RWPE2 (cell line): ENCODE measurements at regions not wholly inside any gene's neighbourhood (a gene's known extent, or its start where the extent isn't known, plus 50 kb on each side); places are given as distances from the start of the nearest gene placed in this dataset.

Source experiments
- ATAC-seq: fragments of 200-7000 bp; cut with Tn5 transposase; 3 replicates; pipeline ENCODE4 v1.9.1; 2021; ENCODE audit warnings: low read depth
- DNase-seq: peaks from one replicate; pipeline ENCODE4 v3.0.0-alpha.2; 2020; ENCODE audit warnings: low spot score
- H3K27ac ChIP-seq: fragments of 450-650 bp; 2 replicates; pipeline ENCODE4 v1.5.1; 2017; ENCODE audit warnings: mild to moderate bottlenecking; ENCODE audit not compliant: poor library complexity, severe bottlenecking
- H3K27me3 ChIP-seq: fragments of 250-450 bp; sonication (Bioruptor Pico); 2 replicates; pipeline ENCODE4 v1.5.1; 2021; ENCODE audit warnings: mild to moderate bottlenecking, moderate library complexity; ENCODE audit not compliant: insufficient read depth, poor library complexity, severe bottlenecking
- H3K36me3 ChIP-seq: fragments of 250-450 bp; sonication (Bioruptor Pico); 2 replicates; pipeline ENCODE4 v1.5.1; 2020; ENCODE audit warnings: low read depth, mild to moderate bottlenecking, moderate library complexity
- H3K4me1 ChIP-seq: fragments of 250-450 bp; sonication (Bioruptor Pico); 2 replicates; pipeline ENCODE4 v1.5.1; 2021; ENCODE audit warnings: mild to moderate bottlenecking, moderate library complexity; ENCODE audit not compliant: insufficient read depth, poor library complexity, severe bottlenecking
- H3K4me3 ChIP-seq: fragments of 250-450 bp; sonication (Bioruptor Pico); 2 replicates; pipeline ENCODE4 v1.5.1; 2021; ENCODE audit warnings: mild to moderate bottlenecking, moderate library complexity; ENCODE audit not compliant: severe bottlenecking
- H3K9me3 ChIP-seq: fragments of 250-450 bp; sonication (Bioruptor Pico); 2 replicates; pipeline ENCODE4 v1.5.1; 2021; ENCODE audit warnings: mild to moderate bottlenecking, moderate library complexity; ENCODE audit not compliant: severe bottlenecking
- CTCF ChIP-seq: fragments of 450-650 bp; IDR thresholded peaks from one replicate; pipeline ENCODE4 v1.5.1; 2017; ENCODE audit warnings: mild to moderate bottlenecking, moderate library complexity; ENCODE audit not compliant: poor library complexity, severe bottlenecking

GRCh38 chr16:63192980-63193379 lies 1156.7 kb upstream of the CDH8 start:
- no peak for DNase-seq
- Histone ChIP-seq H3K27me3 (peaks cover 6% of the 10 kb centered on the region), H3K4me3 (no peak overlapping the region), H3K4me1 (no peaks in the 10 kb centered on the region), H3K9me3 (no peaks in the 10 kb centered on the region), H3K36me3 (no peaks in the 10 kb centered on the region), H3K27ac (no peak overlapping the region)
- ATAC-seq = no peak; the same call in 2 of the 3 replicates
- TF ChIP-seq CTCF = no peak

DNA sequence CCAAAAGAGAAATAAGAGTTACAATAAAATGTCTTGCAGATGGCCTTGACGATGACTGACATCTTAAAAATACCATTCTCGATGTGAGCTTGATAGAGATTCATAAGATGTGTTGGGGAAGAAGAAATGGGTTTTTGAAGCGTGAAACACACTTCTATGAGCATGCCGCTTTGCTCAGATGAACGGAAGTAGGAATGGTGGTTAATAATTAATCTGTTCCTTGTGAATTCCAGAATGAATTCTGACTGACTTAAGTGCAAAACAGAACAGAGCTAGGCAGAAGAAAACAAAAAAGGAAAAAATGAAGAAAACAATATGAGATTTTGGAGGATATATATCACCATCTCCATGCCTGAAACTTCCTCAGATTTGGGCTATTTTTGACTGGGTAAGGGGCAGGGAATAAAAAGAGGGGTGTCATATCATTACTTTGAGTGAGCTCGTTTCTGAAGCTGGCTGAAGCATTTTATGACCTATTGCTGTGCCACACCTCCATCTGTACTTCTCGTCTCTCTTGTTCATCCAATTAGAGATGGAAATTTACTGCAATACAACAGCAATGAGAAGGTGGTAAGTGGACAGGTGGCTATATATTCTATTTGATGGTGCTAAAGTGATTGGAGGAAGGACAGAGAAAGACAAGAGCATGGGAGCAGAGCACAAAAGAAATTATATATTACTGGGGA lies 1152.0 kb upstream of the CDH8 start:
- H3K4me1 ChIP-seq = no peaks in the 10 kb centered on the region
- no peak overlapping the region for H3K27ac ChIP-seq
- DNase-seq = no peak
- TF ChIP-seq CTCF = no peak
- no peak overlapping the region for H3K4me3 ChIP-seq
- no peaks in the 10 kb centered on the region for H3K36me3 ChIP-seq
- no peak for ATAC-seq
- H3K9me3 ChIP-seq = no peaks in the 10 kb centered on the region
- H3K27me3 ChIP-seq = peaks cover 6% of the 10 kb centered on the region

GRCh38 chr16:63187638-63188037 lies 1151.4 kb upstream of the CDH8 start:
- peaks cover 6% of the 10 kb centered on the region for H3K27me3 ChIP-seq
- H3K9me3 ChIP-seq = no peaks in the 10 kb centered on the region
- H3K4me3 ChIP-seq = no peak overlapping the region
- TF ChIP-seq CTCF = no peak
- H3K4me1 ChIP-seq = no peaks in the 10 kb centered on the region
- H3K27ac ChIP-seq = no peak overlapping the region
- ATAC-seq = no peak
- no peak for DNase-seq
- H3K36me3 ChIP-seq = no peaks in the 10 kb centered on the region

DNA sequence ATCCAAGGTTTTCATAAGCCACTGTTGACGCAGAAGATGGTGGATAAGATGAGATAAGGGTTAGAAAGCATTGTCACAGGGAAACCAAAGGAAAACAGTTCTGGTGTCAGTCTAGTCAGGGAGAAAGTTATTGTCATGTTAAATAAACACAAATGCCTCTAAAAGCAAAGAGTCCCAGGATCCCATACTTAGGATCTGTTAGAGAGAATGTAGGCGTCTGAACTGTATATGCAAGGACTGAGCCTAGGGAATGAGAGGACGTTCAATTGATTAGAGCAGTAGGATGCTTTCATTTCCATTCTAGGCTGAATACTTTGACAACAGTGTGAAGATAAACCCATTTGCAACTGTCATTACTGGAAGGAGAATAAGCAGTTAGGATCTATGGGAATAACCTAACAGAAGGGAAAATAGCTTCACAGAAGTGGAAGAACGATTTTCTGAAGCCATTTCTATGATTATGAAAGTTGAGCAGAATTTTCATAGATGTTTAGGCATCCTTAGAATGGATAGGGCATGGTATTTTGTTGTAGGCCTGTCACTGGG lies 1149.1 kb upstream of the CDH8 start:
- Histone ChIP-seq H3K4me1 (no peaks in the 10 kb centered on the region), H3K27me3 (no peaks in the 10 kb centered on the region), H3K9me3 (no peaks in the 10 kb centered on the region), H3K4me3 (no peak overlapping the region), H3K36me3 (no peaks in the 10 kb centered on the region), H3K27ac (no peak overlapping the region)
- no peak for TF ChIP-seq CTCF
- DNase-seq (no peak), ATAC-seq (no peak)

GRCh38 chr16:63183743-63184142 lies 1147.5 kb upstream of the CDH8 start:
- TF ChIP-seq CTCF = no peak
- Histone ChIP-seq H3K4me1 (no peaks in the 10 kb centered on the region), H3K27me3 (no peaks in the 10 kb centered on the region), H3K36me3 (no peaks in the 10 kb centered on the region), H3K4me3 (no peak overlapping the region), H3K27ac (no peak overlapping the region), H3K9me3 (no peaks in the 10 kb centered on the region)
- DNase-seq (no peak), ATAC-seq (no peak)
